Ovary (tissue), 3 donors: ENCODE measurements at regions not wholly inside any gene's neighbourhood (a gene's known extent, or its start where the extent isn't known, plus 50 kb on each side); places are given as distances from the start of the nearest gene placed in this dataset.

Experiments used
- EP300 ChIP-seq: sonication (generic); formaldehyde crosslinking; IDR thresholded peaks from one replicate; pipeline ENCODE4 v1.6.1; 2017; ENCODE audit warnings: antibody characterized with exemption
- POLR2A ChIP-seq: fragments of 450-650 bp; IDR thresholded peaks from one replicate; pipeline ENCODE4 v1.6.1; 2017; ENCODE audit warnings: antibody characterized with exemption, mild to moderate bottlenecking, moderate library complexity
- TF ChIP-seq, protein P1 (sequence below), 3 donors: fragments of 450-650 bp in 2 of 3; fragments of 200-600 bp in 1 of 3; IDR thresholded peaks; one replicate each; pipeline versions ENCODE4 v1.5.1 to v1.8.0; 2016 to 2022; ENCODE audit warnings: antibody characterized with exemption in 3 of 3, mild to moderate bottlenecking in 1 of 3
- donor health status: DM: no; HTN: no; CAD: no.

DNA sequence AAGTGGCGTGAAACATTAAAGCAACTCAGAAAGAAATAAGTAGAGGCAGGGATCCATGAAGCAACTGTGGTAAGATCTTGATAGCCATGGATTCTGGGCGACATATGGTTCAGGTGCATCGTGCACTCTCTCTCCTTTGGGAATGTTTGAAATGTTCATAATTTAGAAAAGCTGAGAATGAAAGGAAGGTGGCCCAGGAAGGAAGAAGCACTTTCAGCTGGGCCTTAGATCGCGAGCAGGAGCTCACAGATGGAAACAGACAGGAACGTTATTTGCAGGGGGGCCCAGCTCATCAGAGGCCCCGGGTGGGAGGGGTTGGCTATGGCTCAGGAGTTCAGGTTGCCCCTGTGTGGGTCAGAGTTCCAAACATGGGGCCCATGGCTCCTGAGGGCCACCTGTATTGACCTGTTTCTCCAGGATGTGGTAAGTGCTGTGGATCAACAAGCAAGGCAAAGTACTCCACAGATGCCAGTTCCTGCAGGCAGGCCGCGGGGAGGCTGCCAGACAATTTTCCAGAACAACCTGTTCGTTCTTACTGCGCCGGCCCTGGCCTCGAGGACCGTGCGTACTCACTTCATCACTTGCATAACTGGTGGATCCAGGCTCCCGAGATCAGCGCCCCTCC is 253.2 kb downstream of the TOMM20 start:
- TF ChIP-seq, protein P1, sequence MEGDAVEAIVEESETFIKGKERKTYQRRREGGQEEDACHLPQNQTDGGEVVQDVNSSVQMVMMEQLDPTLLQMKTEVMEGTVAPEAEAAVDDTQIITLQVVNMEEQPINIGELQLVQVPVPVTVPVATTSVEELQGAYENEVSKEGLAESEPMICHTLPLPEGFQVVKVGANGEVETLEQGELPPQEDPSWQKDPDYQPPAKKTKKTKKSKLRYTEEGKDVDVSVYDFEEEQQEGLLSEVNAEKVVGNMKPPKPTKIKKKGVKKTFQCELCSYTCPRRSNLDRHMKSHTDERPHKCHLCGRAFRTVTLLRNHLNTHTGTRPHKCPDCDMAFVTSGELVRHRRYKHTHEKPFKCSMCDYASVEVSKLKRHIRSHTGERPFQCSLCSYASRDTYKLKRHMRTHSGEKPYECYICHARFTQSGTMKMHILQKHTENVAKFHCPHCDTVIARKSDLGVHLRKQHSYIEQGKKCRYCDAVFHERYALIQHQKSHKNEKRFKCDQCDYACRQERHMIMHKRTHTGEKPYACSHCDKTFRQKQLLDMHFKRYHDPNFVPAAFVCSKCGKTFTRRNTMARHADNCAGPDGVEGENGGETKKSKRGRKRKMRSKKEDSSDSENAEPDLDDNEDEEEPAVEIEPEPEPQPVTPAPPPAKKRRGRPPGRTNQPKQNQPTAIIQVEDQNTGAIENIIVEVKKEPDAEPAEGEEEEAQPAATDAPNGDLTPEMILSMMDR (IDR thresholded peaks at IDR 0.05) = no peak
- TF ChIP-seq EP300 (no peak), POLR2A (no peak)
